Liver (tissue), 7 donors: ENCODE measurements at regions not wholly inside any gene's neighbourhood (a gene's known extent, or its start where the extent isn't known, plus 50 kb on each side); places are given as distances from the start of the nearest gene placed in this dataset.

Experiments
- DNase-seq: peaks from one replicate; pipeline ENCODE4 v3.0.0-alpha.2; 2017; ENCODE audit warnings: low spot score
- H3K27ac ChIP-seq, 2 donors: one replicate each; pipeline ENCODE4 v1.7.0; 2013; ENCODE audit warnings: inconsistent platforms in 2 of 2, low read length in 2 of 2, control low read depth in 1 of 2, low read depth in 1 of 2, mild to moderate bottlenecking in 1 of 2
- H3K27me3 ChIP-seq, 4 donors: one replicate each; pipeline versions ENCODE4 v1.6.1 to v1.7.0; 2013; ENCODE audit warnings: low read length in 3 of 4, inconsistent platforms in 1 of 4, mild to moderate bottlenecking in 1 of 4, moderate library complexity in 1 of 4; ENCODE audit not compliant: control insufficient read depth in 4 of 4, insufficient read depth in 4 of 4
- H3K36me3 ChIP-seq, 4 donors: one replicate each; pipeline versions ENCODE4 v1.6.1 to v1.7.0; 2013; ENCODE audit warnings: low read length in 3 of 4, mild to moderate bottlenecking in 3 of 4, low read depth in 1 of 4, moderate library complexity in 1 of 4; ENCODE audit not compliant: control insufficient read depth in 4 of 4, insufficient read depth in 3 of 4
- H3K4me1 ChIP-seq, 4 donors: one replicate each; pipeline versions ENCODE4 v1.6.1 to v1.7.0; 2013; ENCODE audit warnings: low read length in 3 of 4, mild to moderate bottlenecking in 3 of 4, moderate library complexity in 1 of 4; ENCODE audit not compliant: control insufficient read depth in 4 of 4, insufficient read depth in 4 of 4
- H3K4me3 ChIP-seq, 3 donors: one replicate each; pipeline versions ENCODE4 v1.6.1 to v1.7.0; 2013; ENCODE audit warnings: low read length in 3 of 3, control low read depth in 1 of 3, low read depth in 1 of 3, mild to moderate bottlenecking in 1 of 3
- H3K9ac ChIP-seq, 2 donors: one replicate each; pipeline ENCODE4 v1.7.0; 2013; ENCODE audit warnings: low read length in 2 of 2, mild to moderate bottlenecking in 2 of 2, moderate library complexity in 2 of 2, control low read depth in 1 of 2, low read depth in 1 of 2
- H3K9me3 ChIP-seq, 4 donors: one replicate each; pipeline versions ENCODE4 v1.6.1 to v1.7.0; 2013; ENCODE audit warnings: low read length in 3 of 4; ENCODE audit not compliant: control insufficient read depth in 4 of 4
- ATF3 ChIP-seq: IDR thresholded peaks from 2 replicates; pipeline ENCODE4 v1.6.1; 2016; ENCODE audit warnings: antibody characterized with exemption
- EGR1 ChIP-seq, 2 donors: IDR thresholded peaks; 2 replicates each; pipeline ENCODE4 v1.6.1; 2016 to 2018; ENCODE audit warnings: antibody characterized with exemption in 2 of 2, low read depth in 2 of 2
- FOXA1 ChIP-seq: IDR thresholded peaks from 2 replicates; pipeline ENCODE4 v1.6.1; 2016; ENCODE audit warnings: antibody characterized with exemption
- FOXA2 ChIP-seq: IDR thresholded peaks from 2 replicates; pipeline ENCODE4 v1.6.1; 2016; ENCODE audit warnings: antibody characterized with exemption
- GABPA ChIP-seq, 2 donors: IDR thresholded peaks in 1 of 2; conservative IDR thresholded peaks in 1 of 2; 2 replicates each; pipeline ENCODE4 v1.6.1; 2016; ENCODE audit warnings: antibody characterized with exemption in 2 of 2, mild to moderate bottlenecking in 1 of 2, moderate library complexity in 1 of 2
- HNF4A ChIP-seq, 2 donors: conservative IDR thresholded peaks; 2 replicates each; pipeline ENCODE4 v1.6.1; 2016; ENCODE audit warnings: antibody characterized with exemption in 2 of 2, mild to moderate bottlenecking in 2 of 2
- HNF4G ChIP-seq: IDR thresholded peaks from 2 replicates; pipeline ENCODE4 v1.6.1; 2016; ENCODE audit warnings: antibody characterized with exemption
- JUND ChIP-seq, 2 donors: IDR thresholded peaks; 2 replicates each; pipeline ENCODE4 v1.6.1; 2016; ENCODE audit warnings: antibody characterized with exemption in 2 of 2
- MAX ChIP-seq: IDR thresholded peaks from 2 replicates; pipeline ENCODE4 v1.6.1; 2016; ENCODE audit warnings: antibody characterized with exemption
- NR2F2 ChIP-seq: IDR thresholded peaks from 2 replicates; pipeline ENCODE4 v1.6.1; 2016; ENCODE audit warnings: antibody characterized with exemption
- RAD21 ChIP-seq, 2 donors: IDR thresholded peaks; 2 replicates each; pipeline ENCODE4 v1.6.1; 2016; ENCODE audit warnings: antibody characterized with exemption in 2 of 2, mild to moderate bottlenecking in 2 of 2
- REST ChIP-seq: IDR thresholded peaks from 2 replicates; pipeline ENCODE4 v1.6.1; 2016; ENCODE audit warnings: antibody characterized with exemption, mild to moderate bottlenecking
- RXRA ChIP-seq, 2 donors: IDR thresholded peaks; 2 replicates each; pipeline ENCODE4 v1.6.1; 2017 to 2018; ENCODE audit warnings: antibody characterized with exemption in 2 of 2, mild to moderate bottlenecking in 1 of 2
- SP1 ChIP-seq: IDR thresholded peaks from 2 replicates; pipeline ENCODE4 v1.6.1; 2018; ENCODE audit warnings: antibody characterized with exemption, mild to moderate bottlenecking
- TAF1 ChIP-seq: conservative IDR thresholded peaks from 2 replicates; pipeline ENCODE4 v1.6.1; 2016; ENCODE audit warnings: antibody characterized with exemption, mild to moderate bottlenecking
- YY1 ChIP-seq: IDR thresholded peaks from 2 replicates; pipeline ENCODE4 v1.6.1; 2016; ENCODE audit warnings: antibody characterized with exemption, mild to moderate bottlenecking
- ZBTB33 ChIP-seq: IDR thresholded peaks from 2 replicates; pipeline ENCODE4 v1.6.1; 2016; ENCODE audit warnings: antibody characterized with exemption
- WGBS: extraction: QIAGEN DNeasy Blood & Tissue Kit; methylation state at CpG from one replicate; pipeline ENCODE4 v1.1.7; 2013; 5-methylcytosine and 5-hydroxymethylcytosine counted together
- donor health status: healthy.
- donor health status: healthy.
- donor health status: healthy.
- donor health status: healthy.

- DNase-seq = no peak
- TF ChIP-seq JUND (IDR thresholded peaks at IDR 0.05) = peak in 1 of 2 donors; percentile 55
- peak; percentile 36 for TF ChIP-seq RAD21 (IDR thresholded peaks at IDR 0.05)
- no peak for TF ChIP-seq YY1
- TF ChIP-seq TAF1 = no peak
- no peak for TF ChIP-seq EGR1 (IDR thresholded peaks at IDR 0.05; ENCODE audit: low read depth in 2 of 2)
- TF ChIP-seq REST = peak; percentile 23
- no peak for TF ChIP-seq FOXA1
- no peak for TF ChIP-seq ZBTB33
- TF ChIP-seq NR2F2 = no peak
- TF ChIP-seq SP1 = peak; percentile 14
- TF ChIP-seq MAX = peak; percentile 52
- peak; percentile 45 to 69 for TF ChIP-seq HNF4A (conservative IDR thresholded peaks at IDR 0.05)
- peak; percentile 45 to 80 for TF ChIP-seq RXRA (IDR thresholded peaks at IDR 0.05)
- no peaks in the 10 kb centered on the region for H3K36me3 ChIP-seq
- no peaks in the 10 kb centered on the region for H3K9me3 ChIP-seq
- H3K27me3 ChIP-seq = no peaks in the 10 kb centered on the region
- H3K4me3 ChIP-seq = no peak overlapping the region
- H3K27ac ChIP-seq = peak overlapping the region; percentile 22 to 31
- H3K9ac ChIP-seq = no peak overlapping the region
- WGBS = 39% methylated on average over 2 of the region's 2 CpGs
- H3K4me1 ChIP-seq = peaks cover 0 to 16% (median 9%) of the 10 kb centered on the region in 4 donors
These were observed 162.9 kb downstream of the BLID start for GRCh38 chr11:121953122-121953521.

GRCh38 chr11:121950160-121950559 is 165.9 kb downstream of the BLID start:
- H3K9me3 ChIP-seq = no peaks in the 10 kb centered on the region
- H3K4me3 ChIP-seq = no peak overlapping the region
- no peak for TF ChIP-seq TAF1
- no peak for TF ChIP-seq EGR1 (IDR thresholded peaks at IDR 0.05; ENCODE audit: low read depth in 2 of 2)
- TF ChIP-seq SP1 = no peak
- TF ChIP-seq HNF4A (conservative IDR thresholded peaks at IDR 0.05) = no peak
- TF ChIP-seq REST = no peak
- no peak for TF ChIP-seq MAX
- TF ChIP-seq RAD21 (IDR thresholded peaks at IDR 0.05) = no peak
- TF ChIP-seq GABPA (IDR thresholded peaks at IDR 0.05 in 1 of 2, conservative IDR thresholded peaks at IDR 0.05 in 1 of 2) = no peak
- TF ChIP-seq JUND (IDR thresholded peaks at IDR 0.05) = no peak
- TF ChIP-seq FOXA2 = no peak
- TF ChIP-seq FOXA1 = no peak
- TF ChIP-seq YY1 = no peak
- TF ChIP-seq NR2F2 = no peak
- no peak for TF ChIP-seq HNF4G
- TF ChIP-seq ATF3 = no peak
- H3K9ac ChIP-seq = no peak overlapping the region
- no peaks in the 10 kb centered on the region for H3K36me3 ChIP-seq
- DNase-seq = no peak
- H3K27ac ChIP-seq = no peak overlapping the region
- H3K4me1 ChIP-seq = peaks cover 0 to 16% (median 9%) of the 10 kb centered on the region in 4 donors
- 94% methylated on average over 3 of the region's 3 CpGs for WGBS
- no peaks in the 10 kb centered on the region for H3K27me3 ChIP-seq
